ENCODE measurements at regions not wholly inside any gene's neighbourhood (a gene's known extent, or its start where the extent isn't known, plus 50 kb on each side); places are given as distances from the start of the nearest gene placed in this dataset.

DNA sequence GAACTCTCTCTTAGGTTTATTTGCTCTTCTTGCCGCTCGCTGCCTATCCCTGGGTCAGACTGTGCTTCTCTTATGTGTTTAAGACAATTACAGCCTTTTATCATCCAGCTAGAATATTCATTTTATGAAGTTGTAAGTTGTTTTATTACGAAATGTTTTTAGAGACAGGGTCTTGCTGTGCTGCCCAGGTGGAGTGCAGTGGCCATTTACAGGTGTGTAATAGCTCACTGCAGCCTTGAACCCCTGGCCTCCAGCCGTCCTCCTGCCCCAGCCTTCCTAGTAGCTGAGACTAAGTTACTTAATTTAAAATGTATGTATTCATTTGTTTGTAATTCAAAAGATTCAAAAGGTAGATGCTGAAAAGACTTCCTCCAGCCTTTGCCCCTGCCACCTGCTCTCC is 99.0 kb upstream of the KIF26B start:
- H3K27ac Mint-ChIP-seq, result no peak overlapping the region
- peaks cover 16% of the 10 kb centered on the region for H3K9me3 Mint-ChIP-seq
- Histone ChIP-seq H3K4me3 (no peak overlapping the region), H3F3A (replicated peaks; ENCODE audit: low read depth) (no peaks in the 10 kb centered on the region), H3K27ac (ENCODE audit: low read depth) (no peak overlapping the region), H2AFZ (no peak overlapping the region), H3K27me3 (ENCODE audit: insufficient read depth) (no peaks in the 10 kb centered on the region), H4K20me1 (replicated peaks; ENCODE audit: insufficient read depth) (no peaks in the 10 kb centered on the region), H3K4me1 (ENCODE audit: insufficient read depth) (peaks cover 43% of the 10 kb centered on the region), H3K36me3 (ENCODE audit: insufficient read depth) (no peaks in the 10 kb centered on the region), H3K79me2 (replicated peaks; ENCODE audit: insufficient read depth) (no peaks in the 10 kb centered on the region), H3K9me2 (ENCODE audit: insufficient read depth) (no peaks in the 10 kb centered on the region), H3K4me2 (no peak overlapping the region)
- peaks cover 58% of the 10 kb centered on the region for H3K4me1 Mint-ChIP-seq
- TF ChIP-seq, protein P1, sequence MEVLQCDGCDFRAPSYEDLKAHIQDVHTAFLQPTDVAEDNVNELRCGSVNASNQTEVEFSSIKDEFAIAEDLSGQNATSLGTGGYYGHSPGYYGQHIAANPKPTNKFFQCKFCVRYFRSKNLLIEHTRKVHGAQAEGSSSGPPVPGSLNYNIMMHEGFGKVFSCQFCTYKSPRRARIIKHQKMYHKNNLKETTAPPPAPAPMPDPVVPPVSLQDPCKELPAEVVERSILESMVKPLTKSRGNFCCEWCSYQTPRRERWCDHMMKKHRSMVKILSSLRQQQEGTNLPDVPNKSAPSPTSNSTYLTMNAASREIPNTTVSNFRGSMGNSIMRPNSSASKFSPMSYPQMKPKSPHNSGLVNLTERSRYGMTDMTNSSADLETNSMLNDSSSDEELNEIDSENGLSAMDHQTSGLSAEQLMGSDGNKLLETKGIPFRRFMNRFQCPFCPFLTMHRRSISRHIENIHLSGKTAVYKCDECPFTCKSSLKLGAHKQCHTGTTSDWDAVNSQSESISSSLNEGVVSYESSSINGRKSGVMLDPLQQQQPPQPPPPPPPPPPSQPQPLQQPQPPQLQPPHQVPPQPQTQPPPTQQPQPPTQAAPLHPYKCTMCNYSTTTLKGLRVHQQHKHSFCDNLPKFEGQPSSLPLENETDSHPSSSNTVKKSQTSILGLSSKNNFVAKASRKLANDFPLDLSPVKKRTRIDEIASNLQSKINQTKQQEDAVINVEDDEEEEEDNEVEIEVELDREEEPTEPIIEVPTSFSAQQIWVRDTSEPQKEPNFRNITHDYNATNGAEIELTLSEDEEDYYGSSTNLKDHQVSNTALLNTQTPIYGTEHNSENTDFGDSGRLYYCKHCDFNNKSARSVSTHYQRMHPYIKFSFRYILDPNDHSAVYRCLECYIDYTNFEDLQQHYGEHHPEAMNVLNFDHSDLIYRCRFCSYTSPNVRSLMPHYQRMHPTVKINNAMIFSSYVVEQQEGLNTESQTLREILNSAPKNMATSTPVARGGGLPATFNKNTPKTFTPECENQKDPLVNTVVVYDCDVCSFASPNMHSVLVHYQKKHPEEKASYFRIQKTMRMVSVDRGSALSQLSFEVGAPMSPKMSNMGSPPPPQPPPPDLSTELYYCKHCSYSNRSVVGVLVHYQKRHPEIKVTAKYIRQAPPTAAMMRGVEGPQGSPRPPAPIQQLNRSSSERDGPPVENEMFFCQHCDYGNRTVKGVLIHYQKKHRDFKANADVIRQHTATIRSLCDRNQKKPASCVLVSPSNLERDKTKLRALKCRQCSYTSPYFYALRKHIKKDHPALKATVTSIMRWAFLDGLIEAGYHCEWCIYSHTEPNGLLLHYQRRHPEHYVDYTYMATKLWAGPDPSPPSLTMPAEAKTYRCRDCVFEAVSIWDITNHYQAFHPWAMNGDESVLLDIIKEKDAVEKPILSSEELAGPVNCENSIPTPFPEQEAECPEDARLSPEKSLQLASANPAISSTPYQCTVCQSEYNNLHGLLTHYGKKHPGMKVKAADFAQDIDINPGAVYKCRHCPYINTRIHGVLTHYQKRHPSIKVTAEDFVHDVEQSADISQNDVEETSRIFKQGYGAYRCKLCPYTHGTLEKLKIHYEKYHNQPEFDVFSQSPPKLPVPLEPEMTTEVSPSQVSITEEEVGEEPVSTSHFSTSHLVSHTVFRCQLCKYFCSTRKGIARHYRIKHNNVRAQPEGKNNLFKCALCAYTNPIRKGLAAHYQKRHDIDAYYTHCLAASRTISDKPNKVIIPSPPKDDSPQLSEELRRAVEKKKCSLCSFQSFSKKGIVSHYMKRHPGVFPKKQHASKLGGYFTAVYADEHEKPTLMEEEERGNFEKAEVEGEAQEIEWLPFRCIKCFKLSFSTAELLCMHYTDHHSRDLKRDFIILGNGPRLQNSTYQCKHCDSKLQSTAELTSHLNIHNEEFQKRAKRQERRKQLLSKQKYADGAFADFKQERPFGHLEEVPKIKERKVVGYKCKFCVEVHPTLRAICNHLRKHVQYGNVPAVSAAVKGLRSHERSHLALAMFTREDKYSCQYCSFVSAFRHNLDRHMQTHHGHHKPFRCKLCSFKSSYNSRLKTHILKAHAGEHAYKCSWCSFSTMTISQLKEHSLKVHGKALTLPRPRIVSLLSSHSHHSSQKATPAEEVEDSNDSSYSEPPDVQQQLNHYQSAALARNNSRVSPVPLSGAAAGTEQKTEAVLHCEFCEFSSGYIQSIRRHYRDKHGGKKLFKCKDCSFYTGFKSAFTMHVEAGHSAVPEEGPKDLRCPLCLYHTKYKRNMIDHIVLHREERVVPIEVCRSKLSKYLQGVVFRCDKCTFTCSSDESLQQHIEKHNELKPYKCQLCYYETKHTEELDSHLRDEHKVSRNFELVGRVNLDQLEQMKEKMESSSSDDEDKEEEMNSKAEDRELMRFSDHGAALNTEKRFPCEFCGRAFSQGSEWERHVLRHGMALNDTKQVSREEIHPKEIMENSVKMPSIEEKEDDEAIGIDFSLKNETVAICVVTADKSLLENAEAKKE (CRISPR knock-in tag; IDR thresholded peaks at IDR 0.05), result no peak
- no peak for TF ChIP-seq EZH2 (IDR thresholded peaks at IDR 0.05; ENCODE audit: low read depth, unreplicated experiment)
- TF ChIP-seq POLR2AphosphoS5 (IDR thresholded peaks at IDR 0.05; ENCODE audit: low read depth), result no peak
- TF ChIP-seq ZNF114 (CRISPR knock-in tag; IDR thresholded peaks at IDR 0.05), result no peak
- TF ChIP-seq, protein P2, sequence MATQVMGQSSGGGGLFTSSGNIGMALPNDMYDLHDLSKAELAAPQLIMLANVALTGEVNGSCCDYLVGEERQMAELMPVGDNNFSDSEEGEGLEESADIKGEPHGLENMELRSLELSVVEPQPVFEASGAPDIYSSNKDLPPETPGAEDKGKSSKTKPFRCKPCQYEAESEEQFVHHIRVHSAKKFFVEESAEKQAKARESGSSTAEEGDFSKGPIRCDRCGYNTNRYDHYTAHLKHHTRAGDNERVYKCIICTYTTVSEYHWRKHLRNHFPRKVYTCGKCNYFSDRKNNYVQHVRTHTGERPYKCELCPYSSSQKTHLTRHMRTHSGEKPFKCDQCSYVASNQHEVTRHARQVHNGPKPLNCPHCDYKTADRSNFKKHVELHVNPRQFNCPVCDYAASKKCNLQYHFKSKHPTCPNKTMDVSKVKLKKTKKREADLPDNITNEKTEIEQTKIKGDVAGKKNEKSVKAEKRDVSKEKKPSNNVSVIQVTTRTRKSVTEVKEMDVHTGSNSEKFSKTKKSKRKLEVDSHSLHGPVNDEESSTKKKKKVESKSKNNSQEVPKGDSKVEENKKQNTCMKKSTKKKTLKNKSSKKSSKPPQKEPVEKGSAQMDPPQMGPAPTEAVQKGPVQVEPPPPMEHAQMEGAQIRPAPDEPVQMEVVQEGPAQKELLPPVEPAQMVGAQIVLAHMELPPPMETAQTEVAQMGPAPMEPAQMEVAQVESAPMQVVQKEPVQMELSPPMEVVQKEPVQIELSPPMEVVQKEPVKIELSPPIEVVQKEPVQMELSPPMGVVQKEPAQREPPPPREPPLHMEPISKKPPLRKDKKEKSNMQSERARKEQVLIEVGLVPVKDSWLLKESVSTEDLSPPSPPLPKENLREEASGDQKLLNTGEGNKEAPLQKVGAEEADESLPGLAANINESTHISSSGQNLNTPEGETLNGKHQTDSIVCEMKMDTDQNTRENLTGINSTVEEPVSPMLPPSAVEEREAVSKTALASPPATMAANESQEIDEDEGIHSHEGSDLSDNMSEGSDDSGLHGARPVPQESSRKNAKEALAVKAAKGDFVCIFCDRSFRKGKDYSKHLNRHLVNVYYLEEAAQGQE (IDR thresholded peaks at IDR 0.05; ENCODE audit: unreplicated experiment), result no peak
- TF ChIP-seq, protein P3, sequence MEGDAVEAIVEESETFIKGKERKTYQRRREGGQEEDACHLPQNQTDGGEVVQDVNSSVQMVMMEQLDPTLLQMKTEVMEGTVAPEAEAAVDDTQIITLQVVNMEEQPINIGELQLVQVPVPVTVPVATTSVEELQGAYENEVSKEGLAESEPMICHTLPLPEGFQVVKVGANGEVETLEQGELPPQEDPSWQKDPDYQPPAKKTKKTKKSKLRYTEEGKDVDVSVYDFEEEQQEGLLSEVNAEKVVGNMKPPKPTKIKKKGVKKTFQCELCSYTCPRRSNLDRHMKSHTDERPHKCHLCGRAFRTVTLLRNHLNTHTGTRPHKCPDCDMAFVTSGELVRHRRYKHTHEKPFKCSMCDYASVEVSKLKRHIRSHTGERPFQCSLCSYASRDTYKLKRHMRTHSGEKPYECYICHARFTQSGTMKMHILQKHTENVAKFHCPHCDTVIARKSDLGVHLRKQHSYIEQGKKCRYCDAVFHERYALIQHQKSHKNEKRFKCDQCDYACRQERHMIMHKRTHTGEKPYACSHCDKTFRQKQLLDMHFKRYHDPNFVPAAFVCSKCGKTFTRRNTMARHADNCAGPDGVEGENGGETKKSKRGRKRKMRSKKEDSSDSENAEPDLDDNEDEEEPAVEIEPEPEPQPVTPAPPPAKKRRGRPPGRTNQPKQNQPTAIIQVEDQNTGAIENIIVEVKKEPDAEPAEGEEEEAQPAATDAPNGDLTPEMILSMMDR (conservative IDR thresholded peaks at IDR 0.05; ENCODE audit: low read depth in 2 of 2), result no peak
- no peak for TF ChIP-seq EZH2phosphoT487 (IDR thresholded peaks at IDR 0.05; ENCODE audit: unreplicated experiment)
- no peak for TF ChIP-seq CREB1 (CRISPR knock-in tag; IDR thresholded peaks at IDR 0.05; ENCODE audit: low read depth)
- TF ChIP-seq ZNF331 (CRISPR knock-in tag; IDR thresholded peaks at IDR 0.05; ENCODE audit: low read depth), result no peak
- TF ChIP-seq, protein P4, sequence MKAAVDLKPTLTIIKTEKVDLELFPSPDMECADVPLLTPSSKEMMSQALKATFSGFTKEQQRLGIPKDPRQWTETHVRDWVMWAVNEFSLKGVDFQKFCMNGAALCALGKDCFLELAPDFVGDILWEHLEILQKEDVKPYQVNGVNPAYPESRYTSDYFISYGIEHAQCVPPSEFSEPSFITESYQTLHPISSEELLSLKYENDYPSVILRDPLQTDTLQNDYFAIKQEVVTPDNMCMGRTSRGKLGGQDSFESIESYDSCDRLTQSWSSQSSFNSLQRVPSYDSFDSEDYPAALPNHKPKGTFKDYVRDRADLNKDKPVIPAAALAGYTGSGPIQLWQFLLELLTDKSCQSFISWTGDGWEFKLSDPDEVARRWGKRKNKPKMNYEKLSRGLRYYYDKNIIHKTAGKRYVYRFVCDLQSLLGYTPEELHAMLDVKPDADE (IDR thresholded peaks at IDR 0.05), result no peak
- TF ChIP-seq NANOG (IDR thresholded peaks at IDR 0.05; ENCODE audit: borderline replicate concordance), result no peak
- TF ChIP-seq JUNB (IDR thresholded peaks at IDR 0.05; ENCODE audit: unreplicated experiment), result no peak
- no peak for TF ChIP-seq STAT1 (IDR thresholded peaks at IDR 0.05; ENCODE audit: unreplicated experiment)
- DNase-seq (ENCODE audit: low spot score) (no peak), ATAC-seq (no peak)
- H3K27me3 Mint-ChIP-seq (ENCODE audit: insufficient read depth, low read depth, poor library complexity), result peaks cover 9% of the 10 kb centered on the region
- no peak overlapping the region for H3K4me3 Mint-ChIP-seq
- peaks cover 25% of the 10 kb centered on the region for H3K36me3 Mint-ChIP-seq (ENCODE audit: low read depth)
